Spleen (tissue), 7 donors: ENCODE measurements at regions not wholly inside any gene's neighbourhood (a gene's known extent, or its start where the extent isn't known, plus 50 kb on each side); places are given as distances from the start of the nearest gene placed in this dataset.

Experiments
- CTCF ChIP-seq, 11 experiments: fragments of 200-600 bp in 7 of 11; fragments of 450-650 bp in 4 of 11; sonication (generic) in 4 of 11; IDR thresholded peaks in 8 of 11; conservative IDR thresholded peaks in 3 of 11; 1 replicate in 7 of 11; 2 replicates in 4 of 11; pipeline versions ENCODE4 v1.4.0 to v1.8.0; 2016 to 2021; ENCODE audit warnings: antibody characterized with exemption in 11 of 11, inconsistent platforms in 4 of 11, mild to moderate bottlenecking in 1 of 11
- POLR2A ChIP-seq, 3 donors: fragments of 450-650 bp; IDR thresholded peaks; one replicate each; pipeline ENCODE4 v1.5.1; 2017; ENCODE audit warnings: antibody characterized with exemption in 3 of 3, mild to moderate bottlenecking in 1 of 3
- donor health status: DM: no; HTN: no; CAD: no; lungs with moderate emphysema.
- donor health status: DM: no; HTN: no; CAD: no.
- donor health status: DM: no; HTN: no; CAD: no.

- TF ChIP-seq POLR2A (IDR thresholded peaks at IDR 0.05) = no peak
- no peak for TF ChIP-seq CTCF (IDR thresholded peaks at IDR 0.05 in 8 of 11, conservative IDR thresholded peaks at IDR 0.05 in 3 of 11)
Measured at GRCh38 chr4:160194716-160195115, 1091.8 kb downstream of the RAPGEF2 start.
